NCI-H82 (cell line): ENCODE measurements at regions not wholly inside any gene's neighbourhood (a gene's known extent, or its start where the extent isn't known, plus 50 kb on each side); places are given as distances from the start of the nearest gene placed in this dataset.
"Not testable (repeated sequence)": the region's sequence is repeated elsewhere in the genome, so short reads cannot be mapped to it uniquely, and the experiment has no call there.

Source experiments
- DNase-seq: peaks from one replicate; lab custom pipeline; 2025; lab: John Stamatoyannopoulos, UW

- DNase-seq: no peak
Measured at GRCh38 chr2:129008881-129009554, 690.4 kb upstream of the HS6ST1 start.

DNA sequence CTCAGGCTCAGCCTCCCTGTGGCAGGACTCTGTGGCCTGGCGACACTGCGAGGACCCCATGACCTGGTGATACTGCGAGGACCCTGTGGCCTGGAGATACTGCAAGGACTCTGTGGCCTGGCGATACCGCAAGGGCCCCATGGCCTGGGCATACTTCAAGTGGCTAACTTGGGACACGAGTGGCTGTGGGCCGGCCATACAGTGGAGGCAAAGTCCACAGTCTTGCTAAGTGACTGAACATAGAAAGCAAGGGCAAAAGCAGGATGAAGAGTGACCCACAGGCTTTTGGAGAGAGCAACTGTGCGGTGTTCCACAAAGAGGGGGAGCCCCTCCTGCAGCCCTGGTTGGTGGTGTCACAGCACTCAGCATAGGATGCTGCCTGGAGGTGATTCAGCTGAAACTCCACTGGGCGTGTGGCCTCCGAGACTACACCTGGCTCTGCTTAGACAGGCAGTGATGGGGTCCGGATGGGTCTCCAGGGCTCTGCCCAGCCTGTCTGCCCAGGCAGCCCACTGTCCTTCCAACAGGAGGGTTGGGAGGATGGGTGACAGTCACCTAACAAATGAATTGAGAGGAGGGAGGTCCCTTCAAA lies 691.0 kb upstream of the HS6ST1 start:
- DNase-seq: no peak

GRCh38 chr2:129010262-129010661 lies 691.6 kb upstream of the HS6ST1 start:
- DNase-seq: no peak

GRCh38 chr2:129011466-129012061 lies 692.9 kb upstream of the HS6ST1 start:
- no peak for DNase-seq

GRCh38 chr2:129014432-129014831 lies 695.8 kb upstream of the HS6ST1 start:
- no peak for DNase-seq

DNA sequence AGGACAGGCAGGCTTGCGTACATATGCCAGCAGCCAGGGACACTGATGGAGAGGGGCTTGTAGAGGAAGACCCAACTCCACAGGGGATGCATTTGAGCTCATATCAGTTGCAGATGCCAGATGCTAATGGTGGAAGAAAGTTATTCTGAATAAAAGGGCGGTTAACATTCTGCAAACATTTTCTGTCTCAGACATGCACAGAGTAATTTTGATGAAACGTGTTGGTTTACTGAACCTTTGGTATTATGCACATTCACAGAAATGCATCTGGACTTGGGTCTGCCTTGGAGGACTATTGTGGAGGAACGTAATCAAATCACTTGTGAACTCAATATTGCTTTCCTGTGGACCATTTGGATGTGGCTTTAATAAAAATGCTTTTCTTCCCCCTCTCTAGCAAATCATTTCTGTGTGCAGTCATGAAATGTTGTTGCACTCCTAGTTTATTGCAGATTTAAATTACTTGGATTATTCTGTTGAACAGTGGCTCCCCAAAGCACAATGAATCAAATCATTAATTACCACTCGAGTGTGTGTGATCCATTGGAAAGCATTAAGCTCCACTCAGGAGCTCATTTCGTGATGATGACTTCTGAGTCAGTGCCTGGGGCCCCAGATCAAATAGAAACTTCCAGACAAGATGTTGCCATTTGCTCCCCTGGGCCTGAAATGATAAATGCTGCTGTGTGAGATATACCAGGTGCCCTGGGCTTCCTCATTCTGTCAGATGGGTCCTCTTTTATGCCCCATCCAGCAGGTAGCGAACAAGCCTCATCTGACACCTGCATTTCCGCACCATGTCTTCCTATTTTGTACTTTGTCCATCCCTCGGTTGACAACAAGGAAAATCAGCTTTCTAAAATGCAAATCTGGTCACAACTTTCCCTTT lies 697.0 kb upstream of the HS6ST1 start:
- no peak for DNase-seq

DNA sequence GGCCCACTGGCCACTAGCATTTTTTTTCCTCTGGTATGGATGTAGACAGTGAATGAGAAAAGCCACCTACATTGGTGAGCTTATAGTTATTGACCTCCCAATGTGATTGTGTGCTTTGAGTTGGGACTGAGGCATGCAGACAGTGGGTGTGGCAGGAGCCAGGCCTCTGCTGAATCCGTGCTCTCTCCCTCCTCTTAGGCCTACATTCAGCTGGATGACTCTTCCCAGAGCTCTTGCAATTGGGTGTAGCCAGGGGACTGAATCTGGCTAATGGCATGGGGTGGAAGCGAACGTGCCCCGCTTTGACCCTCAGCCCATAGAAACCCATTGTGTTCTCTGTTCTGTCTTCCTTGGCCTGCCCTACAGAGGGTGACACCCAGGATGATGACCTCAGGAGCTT lies 698.3 kb upstream of the HS6ST1 start:
- no peak for DNase-seq

DNA sequence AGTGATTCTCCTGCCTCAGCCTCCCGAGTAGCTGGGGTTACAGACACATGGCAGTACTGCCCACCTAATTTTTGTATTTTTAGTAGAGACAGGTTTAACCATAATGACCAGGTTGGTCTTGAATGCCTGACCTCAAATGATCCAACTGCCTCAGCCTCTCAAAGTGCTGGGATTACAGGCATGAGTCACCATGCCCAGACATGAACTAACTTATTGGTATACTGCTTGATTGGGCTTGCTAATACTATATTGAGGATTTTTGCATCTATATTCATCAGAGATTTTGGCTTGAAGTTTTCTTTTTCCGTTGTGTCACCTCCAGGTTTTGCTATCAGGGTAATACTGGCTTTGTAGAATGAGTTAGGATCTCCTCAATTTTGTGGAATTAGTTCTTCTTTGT lies 706.1 kb upstream of the HS6ST1 start:
- DNase-seq: no peak

- no peak for DNase-seq
Measured at GRCh38 chr2:129035992-129036391, 717.3 kb upstream of the HS6ST1 start.

- DNase-seq: not testable (repeated sequence)
Measured at GRCh38 chr2:129043677-129044076, 725.0 kb upstream of the HS6ST1 start.

- not testable (repeated sequence) for DNase-seq
Measured at GRCh38 chr2:129046475-129046874, 727.8 kb upstream of the HS6ST1 start.

DNA sequence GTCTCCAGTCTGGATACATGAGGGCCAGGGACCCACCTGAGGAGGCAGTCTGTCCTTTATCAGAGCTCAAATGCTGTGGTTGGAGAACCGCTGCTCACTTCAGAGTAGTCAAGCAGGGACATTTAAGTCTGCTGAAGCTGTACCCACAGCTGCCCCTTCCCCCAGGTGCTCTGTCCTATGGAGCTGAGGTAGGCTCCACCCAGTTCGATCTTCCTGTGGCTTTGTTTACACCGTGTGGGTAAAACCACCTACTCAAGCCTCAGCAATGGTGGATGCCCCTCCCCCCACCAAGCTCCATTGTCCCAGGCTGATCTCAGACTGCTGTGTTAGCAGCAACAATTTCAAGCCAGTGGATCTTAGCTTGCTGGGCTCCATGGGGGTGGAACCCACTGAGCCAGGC lies 731.4 kb upstream of the HS6ST1 start:
- no peak for DNase-seq

GRCh38 chr2:129055242-129055641 lies 736.6 kb upstream of the HS6ST1 start:
- DNase-seq: no peak

DNA sequence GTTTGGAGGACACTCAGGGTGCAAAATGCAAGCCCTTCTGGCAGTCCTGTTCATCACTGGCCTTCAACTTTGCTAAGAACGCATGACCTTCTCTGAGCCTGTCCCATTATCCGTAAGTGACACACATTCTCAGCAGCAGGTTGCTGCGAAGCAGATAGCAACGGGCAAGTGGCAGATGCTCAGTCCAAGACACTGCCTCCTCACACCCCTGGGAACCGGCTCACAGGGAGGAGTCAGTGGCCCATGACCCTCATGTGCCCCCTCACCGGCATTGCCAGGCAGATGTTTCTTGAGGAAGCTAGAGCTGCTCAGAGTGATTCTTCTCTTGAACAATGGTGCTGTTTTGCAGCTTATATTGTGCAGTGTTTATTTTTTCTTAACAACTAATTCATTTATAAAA lies 737.2 kb upstream of the HS6ST1 start:
- no peak for DNase-seq

DNA sequence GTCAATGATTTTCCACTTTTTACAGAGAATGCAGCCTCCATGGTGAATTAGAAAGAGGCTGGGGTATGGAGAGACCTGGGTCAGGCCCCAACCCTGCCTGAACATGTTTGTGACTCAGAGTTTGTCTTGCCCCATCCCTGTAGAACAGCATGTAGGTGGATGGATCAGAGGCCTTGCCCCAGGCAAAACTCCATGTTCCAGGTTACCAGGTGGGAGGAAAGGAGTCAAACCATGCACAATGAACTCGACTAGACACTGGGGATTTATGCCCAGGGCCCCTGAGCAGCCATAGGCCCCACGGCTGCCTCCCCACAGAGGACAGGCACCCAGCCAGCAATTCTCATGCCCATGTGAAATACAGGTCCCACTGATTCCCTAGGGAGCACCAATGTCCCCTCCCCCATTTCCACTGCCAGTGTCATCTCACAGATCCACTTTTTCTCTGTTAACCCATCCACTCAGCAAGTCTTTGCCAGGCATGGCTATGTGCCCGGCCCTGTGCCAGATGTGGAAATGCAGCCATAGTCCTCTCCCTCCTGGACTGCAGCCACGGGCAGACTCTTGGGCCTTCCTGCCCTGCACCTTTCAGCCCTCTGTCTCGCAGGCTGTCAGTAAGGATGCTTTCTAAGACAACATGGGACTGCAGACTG lies 737.8 kb upstream of the HS6ST1 start:
- DNase-seq: no peak

DNA sequence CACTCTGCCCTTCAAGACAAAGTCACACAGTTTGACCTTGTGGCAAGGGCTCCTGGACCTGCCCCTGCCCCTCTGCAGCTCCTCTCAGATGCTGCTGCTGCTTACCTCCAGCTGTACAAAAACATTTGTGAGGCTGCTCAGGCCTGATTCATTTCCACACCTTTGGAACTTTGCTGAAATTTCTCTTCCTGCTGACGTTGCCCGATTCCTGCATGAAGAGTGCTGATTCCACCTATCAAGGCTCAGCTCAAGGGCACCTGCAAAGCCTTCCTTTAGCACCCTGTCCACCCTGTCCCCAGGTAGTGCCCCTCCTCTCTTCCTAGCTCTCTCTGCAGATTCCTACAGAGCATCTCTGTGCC lies 738.3 kb upstream of the HS6ST1 start:
- no peak for DNase-seq

DNA sequence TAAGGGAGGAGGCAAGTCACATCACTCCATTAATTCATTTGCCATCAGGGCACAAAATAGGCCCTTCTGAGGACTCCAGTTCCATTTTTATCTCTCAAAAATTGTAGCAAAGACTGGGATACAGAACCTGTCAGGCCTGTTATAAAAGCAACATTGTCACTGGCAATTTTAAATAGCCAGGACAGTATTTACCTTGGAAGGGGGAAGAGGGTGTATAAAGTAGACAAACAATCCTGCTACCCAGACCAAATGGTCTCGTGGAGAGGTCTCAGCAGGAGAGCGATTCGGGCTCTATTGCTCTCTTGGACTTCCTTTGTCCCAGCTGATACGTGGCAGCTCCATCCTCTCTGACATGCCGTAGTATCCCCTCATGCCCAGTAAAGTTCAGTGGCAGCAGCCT lies 740.3 kb upstream of the HS6ST1 start:
- DNase-seq: no peak

GRCh38 chr2:129059476-129059875 lies 740.8 kb upstream of the HS6ST1 start:
- DNase-seq: no peak

- DNase-seq: no peak
Measured at GRCh38 chr2:129061069-129061768, 742.6 kb upstream of the HS6ST1 start.

GRCh38 chr2:129061769-129062121 lies 743.1 kb upstream of the HS6ST1 start:
- DNase-seq: no peak

GRCh38 chr2:129062146-129062912 lies 743.7 kb upstream of the HS6ST1 start:
- no peak for DNase-seq
